HepG2 (cell line): ENCODE measurements at regions not wholly inside any gene's neighbourhood (a gene's known extent, or its start where the extent isn't known, plus 50 kb on each side); places are given as distances from the start of the nearest gene placed in this dataset.

ENCODE experiments used
- ATAC-seq: fragments of 200-7000 bp; cut with Tn5 transposase; 3 replicates; pipeline ENCODE4 v1.9.1; 2020; ENCODE audit warnings: mild to moderate bottlenecking, moderate library complexity
- BruUV-seq: library from RNA; stranded (reverse); fragments of 400-500 nt; replicated peaks from 2 replicates; lab custom pipeline; 2021; lab: Mats Ljungman, UMichigan
- CTCF ChIA-PET: fragments of 300-600 bp; formaldehyde crosslinking; extraction: SDS; loops from one replicate; lab custom pipeline; 2021; ENCODE audit warnings: low total read pairs, inconsistent platforms, low intra/inter-chr PET ratio; lab: Yijun Ruan, JAX
- POLR2A ChIA-PET: fragments of 350-600 bp; sonication (Branson Sonifier 250); formaldehyde crosslinking; loops from one replicate; lab custom pipeline; 2020; ENCODE audit warnings: antibody characterized with exemption, inconsistent platforms; lab: Yijun Ruan, JAX
- DNase-seq: peaks from one replicate; pipeline ENCODE4 v3.0.0-alpha.2; 2015; ENCODE audit warnings: low spot score
- FAIRE-seq: peaks from 3 replicates; lab custom pipeline; 2011; peaks lifted over from hg19 to GRCh38; lab: Jason Lieb, UNC
- H2AFZ ChIP-seq: one replicate; pipeline ENCODE4 v1.6.1; 2011; ENCODE audit warnings: low read length, inconsistent platforms
- H3K27ac ChIP-seq: fragments of 300-600 bp; 3 replicates; pipeline ENCODE4 v1.8.0; 2011; ENCODE audit warnings: mixed run types, mild to moderate bottlenecking, mixed read lengths, low read length, inconsistent platforms; ENCODE audit not compliant: insufficient read depth; ENCODE audit errors: extremely low read length
- H3K27me3 ChIP-seq, 2 experiments: fragments of 200-600 bp in 1 of 2; 2 replicates in 1 of 2; 3 replicates in 1 of 2; pipeline versions ENCODE4 v1.6.0 to v1.8.0; 2011; ENCODE audit warnings: low read length in 2 of 2, mild to moderate bottlenecking in 2 of 2, moderate library complexity in 2 of 2, inconsistent platforms in 1 of 2; ENCODE audit not compliant: insufficient read depth in 2 of 2, control insufficient read depth in 1 of 2
- H3K36me3 ChIP-seq, 2 experiments: fragments of 200-600 bp in 1 of 2; replicated peaks in 1 of 2; 2 replicates in 1 of 2; 3 replicates in 1 of 2; pipeline versions ENCODE4 v1.5.1 to v1.8.0; 2011; ENCODE audit warnings: low read length in 2 of 2, inconsistent platforms in 1 of 2; ENCODE audit not compliant: insufficient read depth in 2 of 2, control insufficient read depth in 1 of 2
- H3K4me1 ChIP-seq: 2 replicates; pipeline ENCODE4 v1.5.1; 2012; ENCODE audit warnings: low read length, inconsistent platforms; ENCODE audit not compliant: insufficient read depth
- H3K4me2 ChIP-seq: 2 replicates; pipeline ENCODE4 v1.6.0; 2011; ENCODE audit warnings: low read depth, low read length, inconsistent platforms
- H3K4me3 ChIP-seq, 3 experiments: fragments of 200-600 bp in 1 of 3; sonication (generic), shearing (Covaris generic) in 1 of 3; replicated peaks in 1 of 3; 2 replicates each; pipeline ENCODE4 v1.5.1; 2011 to 2016; ENCODE audit warnings: low read length in 3 of 3, inconsistent platforms in 2 of 3, low read depth in 2 of 3, mild to moderate bottlenecking in 2 of 3, control low read depth in 1 of 3, mixed read lengths in 1 of 3; ENCODE audit not compliant: insufficient read depth in 1 of 3
- H3K79me2 ChIP-seq: one replicate; pipeline ENCODE4 v1.6.1; 2011; ENCODE audit warnings: low read length, inconsistent platforms; ENCODE audit not compliant: insufficient read depth
- H3K9ac ChIP-seq: 2 replicates; pipeline ENCODE4 v1.6.0; 2011; ENCODE audit warnings: mild to moderate bottlenecking, low read depth, low read length, inconsistent platforms; ENCODE audit not compliant: insufficient read depth
- H3K9me3 ChIP-seq: 2 replicates; pipeline ENCODE4 v1.5.1; 2012; ENCODE audit warnings: mild to moderate bottlenecking, low read length
- H4K20me1 ChIP-seq: 2 replicates; pipeline ENCODE4 v1.6.0; 2011; ENCODE audit warnings: inconsistent platforms, mild to moderate bottlenecking, low read length, moderate library complexity; ENCODE audit not compliant: insufficient read depth
- CAMTA2 ChIP-seq: sonication (generic); formaldehyde crosslinking; IDR thresholded peaks from 2 replicates; pipeline ENCODE4 v1.4.0; 2020; ENCODE audit warnings: mild to moderate bottlenecking, missing genetic modification reagents, borderline replicate concordance
- DBP ChIP-seq: sonication (generic); formaldehyde crosslinking; IDR thresholded peaks from 2 replicates; pipeline ENCODE4 v1.4.0; 2020; ENCODE audit warnings: missing genetic modification reagents; ENCODE audit errors: not compliant biosample characterization
- ELF1 ChIP-seq: sonication (generic); formaldehyde crosslinking; IDR thresholded peaks from 2 replicates; pipeline ENCODE4 v1.4.0; 2020; ENCODE audit warnings: missing genetic modification reagents
- EZH2 ChIP-seq: conservative IDR thresholded peaks from 2 replicates; pipeline ENCODE4 v1.6.1; 2012; ENCODE audit warnings: mild to moderate bottlenecking, low read depth, low read length, moderate library complexity
- HOXA3 ChIP-seq: sonication (generic); formaldehyde crosslinking; IDR thresholded peaks from 2 replicates; pipeline ENCODE4 v1.5.0; 2020; ENCODE audit warnings: missing genetic modification reagents
- MED8 ChIP-seq: sonication (generic); formaldehyde crosslinking; IDR thresholded peaks from 2 replicates; pipeline ENCODE4 v1.8.1; 2023; ENCODE audit warnings: mild to moderate bottlenecking, missing genetic modification reagents; ENCODE audit not compliant: insufficient replicate concordance
- MTF2 ChIP-seq: sonication (generic); formaldehyde crosslinking; IDR thresholded peaks from 2 replicates; pipeline ENCODE4 v1.5.0; 2020; ENCODE audit warnings: missing genetic modification reagents, borderline replicate concordance
- MXI1 ChIP-seq: IDR thresholded peaks from 3 replicates; pipeline ENCODE4 v1.6.1; 2012; ENCODE audit warnings: low read depth, low read length, inconsistent platforms, borderline replicate concordance
- PATZ1 ChIP-seq: sonication (generic); formaldehyde crosslinking; IDR thresholded peaks from 2 replicates; pipeline ENCODE4 v1.4.0; 2020; ENCODE audit warnings: missing genetic modification reagents
- POLR2G ChIP-seq: fragments of 200-400 bp; formaldehyde crosslinking; IDR thresholded peaks from 2 replicates; pipeline ENCODE4 v1.6.1; 2018; ENCODE audit warnings: mild to moderate bottlenecking, low read depth, low read length, moderate library complexity
- RBM22 ChIP-seq: fragments of 200-400 bp; formaldehyde crosslinking; optimal IDR thresholded peaks from 2 replicates; pipeline ENCODE3; 2017; ENCODE audit warnings: mild to moderate bottlenecking, low read length, moderate library complexity
- TGIF2 ChIP-seq: IDR thresholded peaks from 2 replicates; pipeline ENCODE4 v1.6.1; 2016; ENCODE audit warnings: control low read depth, missing compliant biosample characterization
- ZBTB14 ChIP-seq: sonication (generic); formaldehyde crosslinking; IDR thresholded peaks from 2 replicates; pipeline ENCODE4 v1.4.0; 2020; ENCODE audit warnings: missing genetic modification reagents
- ZNF281 ChIP-seq: sonication (generic); formaldehyde crosslinking; IDR thresholded peaks from 2 replicates; pipeline ENCODE4 v1.4.0; 2020; ENCODE audit warnings: missing genetic modification reagents, borderline replicate concordance
- ZNF337 ChIP-seq: sonication (generic); formaldehyde crosslinking; IDR thresholded peaks from 2 replicates; pipeline ENCODE4 v1.5.1; 2020; ENCODE audit warnings: missing genetic modification reagents, low read depth, mild to moderate bottlenecking, borderline replicate concordance
- ZNF552 ChIP-seq: sonication (generic); formaldehyde crosslinking; IDR thresholded peaks from 2 replicates; pipeline ENCODE4 v1.9.0; 2022; ENCODE audit warnings: missing genetic modification reagents, mild to moderate bottlenecking, borderline replicate concordance
- ZNF768 ChIP-seq: sonication (generic); formaldehyde crosslinking; IDR thresholded peaks from 2 replicates; pipeline ENCODE4 v1.4.0; 2020; ENCODE audit warnings: missing genetic modification reagents
- ZSCAN30 ChIP-seq: sonication (generic); formaldehyde crosslinking; IDR thresholded peaks from 2 replicates; pipeline ENCODE4 v1.5.0; 2020; ENCODE audit warnings: mild to moderate bottlenecking, missing genetic modification reagents
- WGBS: methylation state at CpG from one replicate; pipeline ENCODE4 v1.1.6; 2017; ENCODE audit warnings: low lambda C conversion rate; 5-methylcytosine and 5-hydroxymethylcytosine counted together
- in situ Hi-C: cut with HindIII; loops from 2 replicates; pipeline ENCODE4 v1.10.0; 2017; ENCODE audit warnings: low pct_unique_long_range_greater_than_20kb; ENCODE audit not compliant: extremely low pct_ligation_motif_present
- intact Hi-C: fragments of 100-400 bp; cut with micrococcal nuclease; formaldehyde crosslinking; loops from one replicate; pipeline ENCODE4 v1.10.0; 2022; ENCODE audit not compliant: unreplicated experiment

GRCh38 chr7:118755067-118755625 lies 530.6 kb downstream of the ANKRD7 start (continued):
- TF ChIP-seq ZBTB14 (no peak), MTF2 (CRISPR knock-in tag) (no peak)

GRCh38 chr7:118757066-118757465 lies 532.6 kb downstream of the ANKRD7 start:
- in situ Hi-C loops: no loop called here
- TF ChIP-seq ZNF337 (CRISPR knock-in tag) (no peak), ELF1 (CRISPR knock-in tag) (no peak), CAMTA2 (no peak), PATZ1 (no peak), DBP (CRISPR knock-in tag) (no peak), EZH2 (no peak), RBM22 (no peak), ZNF552 (no peak), ZNF768 (CRISPR knock-in tag) (no peak), ZNF281 (CRISPR knock-in tag) (no peak), ZSCAN30 (CRISPR knock-in tag) (no peak), POLR2G (no peak), HOXA3 (CRISPR knock-in tag) (no peak), MXI1 (no peak), MED8 (no peak), TGIF2 (no peak)

More at GRCh38 chr7:118757066-118757465, 532.6 kb downstream of the ANKRD7 start:
- no peaks in the 10 kb centered on the region for H3K36me3 ChIP-seq
- no peak overlapping the region for H3K9ac ChIP-seq
- CTCF ChIA-PET: no interaction called here
- ATAC-seq (no peak), FAIRE-seq (no peak), DNase-seq (no peak)
- POLR2A ChIA-PET: no interaction called here
- intact Hi-C loops: no loop called here
- H3K4me3 ChIP-seq: no peak overlapping the region
- no peaks in the 10 kb centered on the region for H3K4me1 ChIP-seq
- WGBS: 16% methylated on average over 3 of the region's 3 CpGs
- no peak overlapping the region for H3K27ac ChIP-seq
- no peaks in the 10 kb centered on the region for H3K27me3 ChIP-seq
- no peaks in the 10 kb centered on the region for H3K9me3 ChIP-seq
- no peaks in the 10 kb centered on the region for H4K20me1 ChIP-seq
- H3K79me2 ChIP-seq: no peaks in the 10 kb centered on the region
- H3K4me2 ChIP-seq: no peak overlapping the region
- no peak overlapping the region for H2AFZ ChIP-seq
- BruUV-seq: no TSS peak
